ENCODE measurements at regions not wholly inside any gene's neighbourhood (a gene's known extent, or its start where the extent isn't known, plus 50 kb on each side); places are given as distances from the start of the nearest gene placed in this dataset.

DNA sequence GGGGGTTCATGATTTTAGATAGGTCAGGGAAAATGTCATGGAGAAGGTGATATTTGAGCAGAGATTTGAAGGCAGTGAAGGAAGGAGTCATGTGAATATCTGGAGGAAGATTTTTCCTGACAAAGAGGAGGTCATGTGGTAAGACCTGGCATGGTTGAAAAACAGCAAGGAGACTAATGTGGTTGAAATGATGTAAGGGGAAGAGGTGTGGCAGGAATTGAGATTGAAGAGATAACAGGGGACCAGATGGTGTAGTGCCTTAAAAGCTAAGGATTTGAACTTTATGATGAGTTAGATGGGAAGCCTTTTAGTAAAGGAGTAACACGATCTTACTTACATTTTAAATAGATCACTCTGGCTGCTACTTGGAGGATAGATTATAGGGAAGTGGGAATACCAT, 210.9 kb downstream of the RTL9 start:
- Histone ChIP-seq H3K4me1 (ENCODE audit: control insufficient read depth, low read length) (no peaks in the 10 kb centered on the region), H3K9me2 (replicated peaks; ENCODE audit: control insufficient read depth, low read length) (no peaks in the 10 kb centered on the region), H3K36me3 (ENCODE audit: control insufficient read depth, low read length) (no peaks in the 10 kb centered on the region), H3K4me3 (ENCODE audit: low read length) (no peak overlapping the region), H3K27ac (ENCODE audit: low read depth, low read length) (no peak overlapping the region), H3K27me3 (ENCODE audit: control insufficient read depth, low read length) (no peaks in the 10 kb centered on the region), H3K4me2 (ENCODE audit: low read length) (no peak overlapping the region), H3F3A (ENCODE audit: control insufficient read depth, insufficient read depth) (no peaks in the 10 kb centered on the region), H4K20me1 (ENCODE audit: control insufficient read depth, insufficient read depth, low read depth, low read length) (no peaks in the 10 kb centered on the region), H3K9me3 (ENCODE audit: control insufficient read depth, insufficient read depth, low read length) (no peaks in the 10 kb centered on the region), H3K79me2 (ENCODE audit: control insufficient read depth, low read length) (no peaks in the 10 kb centered on the region)
- TF ChIP-seq, protein P1, sequence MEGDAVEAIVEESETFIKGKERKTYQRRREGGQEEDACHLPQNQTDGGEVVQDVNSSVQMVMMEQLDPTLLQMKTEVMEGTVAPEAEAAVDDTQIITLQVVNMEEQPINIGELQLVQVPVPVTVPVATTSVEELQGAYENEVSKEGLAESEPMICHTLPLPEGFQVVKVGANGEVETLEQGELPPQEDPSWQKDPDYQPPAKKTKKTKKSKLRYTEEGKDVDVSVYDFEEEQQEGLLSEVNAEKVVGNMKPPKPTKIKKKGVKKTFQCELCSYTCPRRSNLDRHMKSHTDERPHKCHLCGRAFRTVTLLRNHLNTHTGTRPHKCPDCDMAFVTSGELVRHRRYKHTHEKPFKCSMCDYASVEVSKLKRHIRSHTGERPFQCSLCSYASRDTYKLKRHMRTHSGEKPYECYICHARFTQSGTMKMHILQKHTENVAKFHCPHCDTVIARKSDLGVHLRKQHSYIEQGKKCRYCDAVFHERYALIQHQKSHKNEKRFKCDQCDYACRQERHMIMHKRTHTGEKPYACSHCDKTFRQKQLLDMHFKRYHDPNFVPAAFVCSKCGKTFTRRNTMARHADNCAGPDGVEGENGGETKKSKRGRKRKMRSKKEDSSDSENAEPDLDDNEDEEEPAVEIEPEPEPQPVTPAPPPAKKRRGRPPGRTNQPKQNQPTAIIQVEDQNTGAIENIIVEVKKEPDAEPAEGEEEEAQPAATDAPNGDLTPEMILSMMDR (IDR thresholded peaks at IDR 0.05; ENCODE audit: low read depth, low read length, poor library complexity, severe bottlenecking): no peak
- TF ChIP-seq EZH2phosphoT487 (IDR thresholded peaks at IDR 0.05; ENCODE audit: borderline replicate concordance, low read length): no peak

GRCh38 chrX:110578270-110578669, 217.3 kb downstream of the CHRDL1 start:
- H3K4me1 ChIP-seq (ENCODE audit: control insufficient read depth, low read length): no peaks in the 10 kb centered on the region
- no peak overlapping the region for H3K4me3 ChIP-seq (ENCODE audit: low read length)
- no peaks in the 10 kb centered on the region for H4K20me1 ChIP-seq (ENCODE audit: control insufficient read depth, insufficient read depth, low read depth, low read length)
- no peaks in the 10 kb centered on the region for H3K79me2 ChIP-seq (ENCODE audit: control insufficient read depth, low read length)
- no peak overlapping the region for H3K27ac ChIP-seq (ENCODE audit: low read depth, low read length)
- H3F3A ChIP-seq (ENCODE audit: control insufficient read depth, insufficient read depth): no peaks in the 10 kb centered on the region
- H3K9me3 ChIP-seq (ENCODE audit: control insufficient read depth, insufficient read depth, low read length): no peaks in the 10 kb centered on the region
- H3K4me2 ChIP-seq (ENCODE audit: low read length): no peak overlapping the region
- no peak for TF ChIP-seq EZH2phosphoT487 (IDR thresholded peaks at IDR 0.05; ENCODE audit: borderline replicate concordance, low read length)
- TF ChIP-seq, protein P1 (IDR thresholded peaks at IDR 0.05; ENCODE audit: low read depth, low read length, poor library complexity, severe bottlenecking): no peak
- H3K27me3 ChIP-seq (ENCODE audit: control insufficient read depth, low read length): no peaks in the 10 kb centered on the region
- H3K9me2 ChIP-seq (replicated peaks; ENCODE audit: control insufficient read depth, low read length): no peaks in the 10 kb centered on the region
- no peaks in the 10 kb centered on the region for H3K36me3 ChIP-seq (ENCODE audit: control insufficient read depth, low read length)

DNA sequence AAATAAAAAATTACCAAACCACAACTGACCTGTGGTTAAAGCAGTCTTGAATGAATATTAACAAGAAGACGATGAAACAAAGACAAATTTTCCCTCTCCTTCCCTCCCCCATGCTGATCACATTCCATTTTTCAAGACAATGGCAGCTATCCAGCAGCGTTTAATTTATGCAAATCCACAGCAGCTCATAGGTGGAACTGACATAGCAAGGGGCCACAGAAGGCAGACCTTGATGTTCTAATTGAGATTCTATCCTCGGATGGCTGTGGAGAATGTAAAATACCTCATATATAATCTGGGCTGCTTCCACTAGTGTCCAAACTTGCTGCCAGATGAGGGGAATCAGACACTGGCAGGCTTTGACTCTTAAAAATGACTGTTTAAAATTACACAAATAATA, 211.5 kb downstream of the CHRDL1 start:
- H3K4me2 ChIP-seq (ENCODE audit: low read length): no peak overlapping the region
- no peaks in the 10 kb centered on the region for H3K36me3 ChIP-seq (ENCODE audit: control insufficient read depth, low read length)
- H3F3A ChIP-seq (ENCODE audit: control insufficient read depth, insufficient read depth): no peaks in the 10 kb centered on the region
- no peaks in the 10 kb centered on the region for H4K20me1 ChIP-seq (ENCODE audit: control insufficient read depth, insufficient read depth, low read depth, low read length)
- H3K27me3 ChIP-seq (ENCODE audit: control insufficient read depth, low read length): no peaks in the 10 kb centered on the region
- no peaks in the 10 kb centered on the region for H3K9me2 ChIP-seq (replicated peaks; ENCODE audit: control insufficient read depth, low read length)
- no peaks in the 10 kb centered on the region for H3K9me3 ChIP-seq (ENCODE audit: control insufficient read depth, insufficient read depth, low read length)
- no peaks in the 10 kb centered on the region for H3K79me2 ChIP-seq (ENCODE audit: control insufficient read depth, low read length)
- H3K27ac ChIP-seq (ENCODE audit: low read depth, low read length): no peak overlapping the region
- TF ChIP-seq, protein P1 (IDR thresholded peaks at IDR 0.05; ENCODE audit: low read depth, low read length, poor library complexity, severe bottlenecking): no peak
- no peak for TF ChIP-seq EZH2phosphoT487 (IDR thresholded peaks at IDR 0.05; ENCODE audit: borderline replicate concordance, low read length)
- no peaks in the 10 kb centered on the region for H3K4me1 ChIP-seq (ENCODE audit: control insufficient read depth, low read length)
- H3K4me3 ChIP-seq (ENCODE audit: low read length): no peak overlapping the region

DNA sequence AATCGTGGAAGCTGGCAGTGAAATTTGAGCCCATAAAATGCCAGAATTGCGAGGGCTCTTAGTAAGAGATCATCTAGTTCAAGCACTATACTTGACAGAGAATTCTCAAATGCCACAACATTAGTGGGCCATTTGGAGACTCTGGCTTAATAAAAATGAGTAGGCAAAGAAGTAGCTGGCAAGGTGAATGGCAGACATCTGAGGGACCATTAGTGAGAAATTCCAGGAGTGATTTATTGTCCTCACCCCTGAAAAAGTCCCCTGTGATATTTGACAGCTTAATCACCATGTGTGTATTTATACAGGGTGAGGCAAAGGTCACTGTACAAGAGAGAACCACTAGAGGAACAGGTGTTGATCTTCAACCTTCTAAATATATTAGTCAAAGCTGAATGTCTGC, 207.5 kb downstream of the CHRDL1 start:
- no peaks in the 10 kb centered on the region for H3K9me3 ChIP-seq (ENCODE audit: control insufficient read depth, insufficient read depth, low read length)
- no peaks in the 10 kb centered on the region for H4K20me1 ChIP-seq (ENCODE audit: control insufficient read depth, insufficient read depth, low read depth, low read length)
- no peaks in the 10 kb centered on the region for H3K9me2 ChIP-seq (replicated peaks; ENCODE audit: control insufficient read depth, low read length)
- no peaks in the 10 kb centered on the region for H3K79me2 ChIP-seq (ENCODE audit: control insufficient read depth, low read length)
- H3F3A ChIP-seq (ENCODE audit: control insufficient read depth, insufficient read depth): no peaks in the 10 kb centered on the region
- H3K27me3 ChIP-seq (ENCODE audit: control insufficient read depth, low read length): no peaks in the 10 kb centered on the region
- H3K36me3 ChIP-seq (ENCODE audit: control insufficient read depth, low read length): no peaks in the 10 kb centered on the region
- H3K4me1 ChIP-seq (ENCODE audit: control insufficient read depth, low read length): no peaks in the 10 kb centered on the region
- H3K27ac ChIP-seq (ENCODE audit: low read depth, low read length): no peak overlapping the region
- TF ChIP-seq, protein P1 (IDR thresholded peaks at IDR 0.05; ENCODE audit: low read depth, low read length, poor library complexity, severe bottlenecking): no peak
- no peak for TF ChIP-seq EZH2phosphoT487 (IDR thresholded peaks at IDR 0.05; ENCODE audit: borderline replicate concordance, low read length)
- no peak overlapping the region for H3K4me2 ChIP-seq (ENCODE audit: low read length)
- H3K4me3 ChIP-seq (ENCODE audit: low read length): no peak overlapping the region

Measured in DOHH2 (cell line).